Right lobe of liver (tissue), 6 donors: ENCODE measurements at regions not wholly inside any gene's neighbourhood (a gene's known extent, or its start where the extent isn't known, plus 50 kb on each side); places are given as distances from the start of the nearest gene placed in this dataset.

ENCODE experiments used
- ATAC-seq, 4 donors: fragments of 200-7000 bp; cut with Tn5 transposase; one replicate each; pipeline ENCODE4 v1.9.1; 2020; ENCODE audit warnings: mild to moderate bottlenecking in 4 of 4, moderate library complexity in 4 of 4
- DNase-seq, 3 donors: peaks; one replicate each; pipeline ENCODE4 v3.0.0-alpha.2; 2020
- H3K27ac ChIP-seq, 3 donors: fragments of 200-600 bp; one replicate each; pipeline ENCODE4 v1.8.0; 2022
- H3K27me3 ChIP-seq, 2 donors: fragments of 200-600 bp; one replicate each; pipeline ENCODE4 v1.8.0; 2022
- H3K36me3 ChIP-seq, 4 donors: fragments of 200-600 bp; sonication (generic) in 1 of 4; one replicate each; pipeline versions ENCODE4 v1.5.1 to v1.8.0; 2017 to 2022; ENCODE audit warnings: control low read depth in 1 of 4
- H3K4me1 ChIP-seq, 4 donors: fragments of 200-600 bp; sonication (generic) in 1 of 4; one replicate each; pipeline versions ENCODE4 v1.5.1 to v1.8.0; 2017 to 2022; ENCODE audit warnings: control low read depth in 1 of 4
- H3K4me3 ChIP-seq, 3 donors: fragments of 200-600 bp; one replicate each; pipeline ENCODE4 v1.8.0; 2022
- H3K9me3 ChIP-seq, 4 donors: fragments of 200-600 bp; sonication (generic) in 1 of 4; one replicate each; pipeline versions ENCODE4 v1.5.1 to v1.8.0; 2017 to 2022; ENCODE audit warnings: control low read depth in 1 of 4
- POLR2A ChIP-seq: fragments of 450-650 bp; IDR thresholded peaks from one replicate; pipeline ENCODE4 v1.6.1; 2017; ENCODE audit warnings: antibody characterized with exemption, mild to moderate bottlenecking
- WGBS: methylation state at CpG from one replicate; pipeline ENCODE4 v1.1.6; 2018; ENCODE audit warnings: low coverage, low lambda C conversion rate; ENCODE audit not compliant: insufficient coverage; ENCODE audit errors: missing lambda C conversion rate; 5-methylcytosine and 5-hydroxymethylcytosine counted together
- intact Hi-C, 2 donors: fragments of 100-400 bp; cut with DNase I; formaldehyde crosslinking; loops; one replicate each; pipeline versions ENCODE4 v1.11.2 to v1.14.1; 2022
- TF ChIP-seq, protein P1 (sequence below), 4 donors: fragments of 200-600 bp in 3 of 4; fragments of 450-650 bp in 1 of 4; IDR thresholded peaks; one replicate each; pipeline versions ENCODE4 v1.5.1 to v1.8.0; 2016 to 2022; ENCODE audit warnings: antibody characterized with exemption in 4 of 4, mild to moderate bottlenecking in 2 of 4
- donor health status: DM: no; HTN: yes; CAD: no.
- donor health status: DM: no; HTN: no; CAD: no.
- donor health status: DM: no; HTN: no; CAD: no.
- donor health status: DM: no; HTN: yes; CAD: no.
- donor health status: DM: no; HTN: yes; CAD: no.

DNA sequence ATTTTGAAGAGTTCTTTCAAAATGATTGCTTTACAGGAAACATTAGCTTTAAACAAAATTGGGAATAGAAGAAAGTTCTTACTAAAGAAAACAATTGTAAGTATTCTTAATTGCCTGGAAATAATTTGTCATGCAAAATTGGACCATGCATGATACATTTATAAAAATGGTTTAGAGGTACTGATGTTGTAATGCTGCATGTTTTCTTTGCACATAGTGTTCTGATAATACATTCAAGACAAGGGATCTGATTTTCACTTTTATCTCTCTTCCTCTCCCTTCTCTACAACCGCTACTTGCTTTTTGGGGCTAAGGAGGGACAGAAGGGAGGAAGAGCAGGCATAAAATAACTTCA lies 211.6 kb upstream of the MPDZ start:
- Histone ChIP-seq H3K4me3 (no peak overlapping the region), H3K27ac (no peak overlapping the region), H3K4me1 (no peaks in the 10 kb centered on the region), H3K9me3 (no peaks in the 10 kb centered on the region), H3K27me3 (no peaks in the 10 kb centered on the region), H3K36me3 (no peaks in the 10 kb centered on the region)
- 63% methylated on average over 1 of the region's 1 CpG for WGBS
- intact Hi-C loops: no loop called here
- ATAC-seq (no peak), DNase-seq (no peak)
- TF ChIP-seq, protein P1, sequence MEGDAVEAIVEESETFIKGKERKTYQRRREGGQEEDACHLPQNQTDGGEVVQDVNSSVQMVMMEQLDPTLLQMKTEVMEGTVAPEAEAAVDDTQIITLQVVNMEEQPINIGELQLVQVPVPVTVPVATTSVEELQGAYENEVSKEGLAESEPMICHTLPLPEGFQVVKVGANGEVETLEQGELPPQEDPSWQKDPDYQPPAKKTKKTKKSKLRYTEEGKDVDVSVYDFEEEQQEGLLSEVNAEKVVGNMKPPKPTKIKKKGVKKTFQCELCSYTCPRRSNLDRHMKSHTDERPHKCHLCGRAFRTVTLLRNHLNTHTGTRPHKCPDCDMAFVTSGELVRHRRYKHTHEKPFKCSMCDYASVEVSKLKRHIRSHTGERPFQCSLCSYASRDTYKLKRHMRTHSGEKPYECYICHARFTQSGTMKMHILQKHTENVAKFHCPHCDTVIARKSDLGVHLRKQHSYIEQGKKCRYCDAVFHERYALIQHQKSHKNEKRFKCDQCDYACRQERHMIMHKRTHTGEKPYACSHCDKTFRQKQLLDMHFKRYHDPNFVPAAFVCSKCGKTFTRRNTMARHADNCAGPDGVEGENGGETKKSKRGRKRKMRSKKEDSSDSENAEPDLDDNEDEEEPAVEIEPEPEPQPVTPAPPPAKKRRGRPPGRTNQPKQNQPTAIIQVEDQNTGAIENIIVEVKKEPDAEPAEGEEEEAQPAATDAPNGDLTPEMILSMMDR (IDR thresholded peaks at IDR 0.05): no peak
- TF ChIP-seq POLR2A: no peak

DNA sequence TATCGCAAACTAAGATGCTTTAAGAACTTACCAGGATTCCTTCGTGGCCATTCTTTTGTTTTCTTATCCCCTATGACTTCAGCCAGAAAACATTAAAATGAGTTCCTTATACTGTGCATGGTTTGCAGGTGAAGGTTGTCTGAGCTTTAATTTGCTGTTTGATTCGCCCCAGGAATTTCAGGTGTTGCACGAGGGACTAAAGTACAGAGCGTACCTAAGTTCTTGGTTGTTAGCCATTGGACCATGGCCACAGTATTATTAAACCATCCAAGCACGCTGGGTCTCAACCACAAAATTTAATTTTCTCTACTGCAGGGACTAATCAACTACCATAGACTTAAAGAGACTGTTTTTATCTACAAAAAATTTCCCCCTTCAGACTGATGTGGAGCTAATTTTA lies 208.4 kb upstream of the MPDZ start:
- DNase-seq (no peak), ATAC-seq (no peak)
- 58% methylated on average over 6 of the region's 6 CpGs for WGBS

DNA sequence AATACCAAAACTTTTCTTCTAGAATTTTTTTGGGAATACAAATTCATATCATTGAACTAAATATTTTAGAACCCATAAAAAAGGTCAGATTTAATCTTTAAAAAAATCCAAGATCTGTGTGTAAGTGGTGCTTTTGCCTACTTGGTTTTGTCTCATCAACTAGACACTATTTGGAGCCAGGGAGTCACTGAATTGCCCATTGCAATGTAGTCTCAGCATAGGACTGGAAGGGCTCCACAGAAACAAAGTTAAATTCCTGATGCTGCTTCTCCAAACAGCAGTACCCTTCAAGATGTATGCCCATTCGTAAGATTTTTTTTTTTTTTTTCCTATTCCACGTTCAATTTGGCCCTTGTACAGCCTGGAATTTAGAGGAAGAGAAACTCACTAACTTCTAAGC lies 208.0 kb upstream of the MPDZ start:
- TF ChIP-seq, protein P1 (IDR thresholded peaks at IDR 0.05): no peak
- TF ChIP-seq POLR2A: no peak
- intact Hi-C loops: no loop called here

More for the DNA sequence above, 208.4 kb upstream of the MPDZ start:
- Histone ChIP-seq H3K36me3 (no peaks in the 10 kb centered on the region), H3K27ac (no peak overlapping the region), H3K27me3 (no peaks in the 10 kb centered on the region), H3K4me1 (no peaks in the 10 kb centered on the region), H3K4me3 (no peak overlapping the region), H3K9me3 (no peaks in the 10 kb centered on the region)
- intact Hi-C loops: no loop called here
- TF ChIP-seq POLR2A: no peak
- TF ChIP-seq, protein P1 (IDR thresholded peaks at IDR 0.05): no peak

DNA sequence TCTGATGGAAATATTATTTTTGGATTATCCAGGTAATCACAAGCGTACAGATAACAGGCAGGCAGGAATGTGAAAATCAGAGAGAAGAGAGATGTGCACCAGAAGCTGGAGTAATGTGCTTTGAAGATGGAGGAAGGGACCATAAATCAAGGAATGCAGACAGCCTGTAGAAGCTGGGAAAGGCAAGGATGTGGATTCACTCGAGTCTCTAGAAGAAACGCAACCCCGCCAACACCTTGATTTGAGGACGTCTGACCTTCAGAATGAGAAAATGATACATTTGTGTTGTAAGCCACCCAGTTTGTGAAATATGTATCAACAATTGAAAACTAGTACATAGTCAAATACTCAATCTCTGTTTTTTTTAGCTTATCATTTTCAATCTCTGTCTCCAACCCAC lies 207.6 kb upstream of the MPDZ start:
- Histone ChIP-seq H3K36me3 (no peaks in the 10 kb centered on the region), H3K9me3 (no peaks in the 10 kb centered on the region), H3K27ac (no peak overlapping the region), H3K27me3 (no peaks in the 10 kb centered on the region), H3K4me3 (no peak overlapping the region), H3K4me1 (no peaks in the 10 kb centered on the region)
- ATAC-seq (no peak), DNase-seq (no peak)
- intact Hi-C loops: no loop called here
- no peak for TF ChIP-seq POLR2A
- TF ChIP-seq, protein P1 (IDR thresholded peaks at IDR 0.05): no peak
- 72% methylated on average over 5 of the region's 5 CpGs for WGBS

More for the DNA sequence above, 208.0 kb upstream of the MPDZ start:
- no peaks in the 10 kb centered on the region for H3K9me3 ChIP-seq
- WGBS: 24% methylated on average over 2 of the region's 2 CpGs
- DNase-seq (no peak), ATAC-seq (no peak)
- no peaks in the 10 kb centered on the region for H3K27me3 ChIP-seq
- no peaks in the 10 kb centered on the region for H3K36me3 ChIP-seq
- no peaks in the 10 kb centered on the region for H3K4me1 ChIP-seq
- no peak overlapping the region for H3K27ac ChIP-seq
- H3K4me3 ChIP-seq: no peak overlapping the region

DNA sequence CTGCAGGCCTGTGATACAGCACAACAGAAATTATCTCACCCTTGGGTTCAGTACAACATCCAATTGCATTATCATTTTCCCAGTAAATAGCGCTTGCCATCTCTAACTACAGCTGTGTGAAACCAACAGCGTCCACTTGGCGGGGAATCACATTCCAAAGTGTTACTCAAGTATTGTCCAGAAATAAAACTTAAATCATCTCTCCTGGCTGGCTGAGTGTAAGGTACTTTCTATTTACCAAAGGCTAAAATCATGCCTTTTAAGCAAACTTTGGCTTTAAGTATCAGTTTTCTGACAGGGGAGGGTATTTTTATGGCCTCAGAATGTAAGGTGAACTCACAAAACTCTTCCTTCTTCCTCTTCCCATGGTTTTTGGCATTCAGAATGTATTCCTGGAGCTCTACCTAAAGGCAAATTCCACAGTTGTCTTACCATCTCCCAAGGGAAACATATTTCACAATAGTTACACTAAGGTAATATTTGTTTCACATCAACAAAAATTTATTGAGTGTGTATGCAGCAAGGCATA lies 205.6 kb upstream of the MPDZ start:
- intact Hi-C loops: no loop called here
- Histone ChIP-seq H3K27me3 (no peaks in the 10 kb centered on the region), H3K36me3 (no peaks in the 10 kb centered on the region), H3K9me3 (no peaks in the 10 kb centered on the region), H3K4me3 (no peak overlapping the region), H3K4me1 (no peaks in the 10 kb centered on the region), H3K27ac (no peak overlapping the region)
- WGBS: 69% methylated on average over 2 of the region's 3 CpGs
- no peak for DNase-seq
- ATAC-seq: no peak
- TF ChIP-seq, protein P1 (IDR thresholded peaks at IDR 0.05): no peak
- no peak for TF ChIP-seq POLR2A
